Choroid plexus epithelial cell (primary cell): ENCODE measurements at regions not wholly inside any gene's neighbourhood (a gene's known extent, or its start where the extent isn't known, plus 50 kb on each side); places are given as distances from the start of the nearest gene placed in this dataset.
A peak's percentile ranks its signal among the peaks of the same experiment; 100 is the strongest.

Experiments
- DNase-seq: peaks from one replicate; pipeline ENCODE4 v3.0.0-alpha.2; 2010; ENCODE audit warnings: low read depth
- H3K4me3 ChIP-seq: 2 replicates; pipeline ENCODE4 v1.5.1; 2011; ENCODE audit warnings: low read depth, mild to moderate bottlenecking, control low read depth, low read length, moderate library complexity
- CTCF ChIP-seq: conservative IDR thresholded peaks from 2 replicates; pipeline ENCODE4 v1.5.1; 2011; ENCODE audit warnings: low read depth, mild to moderate bottlenecking, control low read depth, inconsistent platforms, low read length, moderate library complexity

GRCh38 chr11:23696688-23697415 is 800.0 kb upstream of the LUZP2 start:
- no peak overlapping the region for H3K4me3 ChIP-seq

GRCh38 chr11:23704183-23704582 is 792.7 kb upstream of the LUZP2 start:
- H3K4me3 ChIP-seq: no peak overlapping the region
- DNase-seq: no peak
- no peak for TF ChIP-seq CTCF

More at GRCh38 chr11:23696688-23697415, 800.0 kb upstream of the LUZP2 start:
- peak; percentile 18 for DNase-seq
- TF ChIP-seq CTCF: no peak

- no peak overlapping the region for H3K4me3 ChIP-seq
- no peak for DNase-seq
- TF ChIP-seq CTCF: no peak
Observed at GRCh38 chr11:23711981-23712380, 784.9 kb upstream of the LUZP2 start.

- no peak for TF ChIP-seq CTCF
- no peak for DNase-seq
- H3K4me3 ChIP-seq: no peak overlapping the region
Observed at GRCh38 chr11:23719016-23719415, 777.8 kb upstream of the LUZP2 start.

- TF ChIP-seq CTCF: no peak
- H3K4me3 ChIP-seq: no peak overlapping the region
Observed at GRCh38 chr11:23723861-23724260, 773.0 kb upstream of the LUZP2 start.

GRCh38 chr11:23725752-23726151 is 771.1 kb upstream of the LUZP2 start:
- no peak for TF ChIP-seq CTCF
- DNase-seq: peak; percentile 86
- H3K4me3 ChIP-seq: no peak overlapping the region

More at GRCh38 chr11:23723861-23724260, 773.0 kb upstream of the LUZP2 start:
- DNase-seq: no peak

DNA sequence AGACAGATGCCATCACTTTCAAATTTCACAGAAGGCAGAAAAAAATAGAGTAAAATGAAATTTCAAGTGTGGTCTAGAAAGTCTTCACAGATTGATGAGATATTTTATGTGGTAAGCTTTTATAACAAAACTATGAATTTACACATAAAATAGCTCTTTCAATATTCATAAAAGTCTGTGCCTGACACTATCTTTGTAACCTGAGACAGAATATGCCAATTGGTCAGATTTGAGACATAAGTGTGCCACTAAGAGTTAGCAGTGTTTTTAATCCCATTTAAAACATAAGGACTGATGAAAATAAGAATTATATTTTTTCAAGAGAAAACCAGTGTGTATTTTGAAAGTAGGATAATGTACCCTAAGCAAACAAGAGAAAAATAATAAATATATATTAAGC is 769.5 kb upstream of the LUZP2 start:
- TF ChIP-seq CTCF: no peak
- DNase-seq: no peak

More for the DNA sequence above, 769.5 kb upstream of the LUZP2 start:
- no peak overlapping the region for H3K4me3 ChIP-seq
